T-helper 2 cell treated with Interferon-gamma antibody and Interleukin-4, amounts not matched to agents 100 ng/mL and 5 ng/mL, for 36 hours (primary cell): ENCODE measurements at regions not wholly inside any gene's neighbourhood (a gene's known extent, or its start where the extent isn't known, plus 50 kb on each side); places are given as distances from the start of the nearest gene placed in this dataset.

Source experiments
- intact Hi-C: fragments of 100-400 bp; cut with micrococcal nuclease; formaldehyde crosslinking; loops from one replicate; pipeline ENCODE4 v1.15.1; 2023

GRCh38 chr16:27681681-27682080 is 131.7 kb downstream of the KATNIP start:
- intact Hi-C loops, result no loop called here

- intact Hi-C loops, result no loop called here
These were observed 134.1 kb downstream of the KATNIP start for GRCh38 chr16:27684047-27684446.

DNA sequence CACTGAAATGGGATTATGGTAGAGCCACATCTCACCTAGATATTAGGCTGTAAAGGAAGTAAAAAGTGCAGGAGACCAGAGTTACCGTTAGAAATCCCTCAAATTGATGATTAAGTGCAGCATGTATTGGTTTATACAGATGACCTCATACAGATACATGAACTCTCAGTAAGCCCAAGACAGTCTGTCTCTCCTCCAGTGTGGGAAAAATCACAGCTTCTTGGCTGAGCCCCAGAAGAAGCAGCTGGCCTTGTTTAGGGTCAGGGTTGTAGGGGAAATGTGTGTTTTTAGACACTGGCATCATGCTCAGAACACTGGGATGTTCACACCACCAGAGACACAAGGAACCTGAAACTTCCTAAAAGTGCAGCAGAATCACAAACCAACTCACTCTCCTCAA is 135.9 kb downstream of the KATNIP start:
- intact Hi-C loops, result no loop called here

- intact Hi-C loops, result no loop called here
These were observed 137.0 kb downstream of the KATNIP start for GRCh38 chr16:27686926-27687325.

GRCh38 chr16:27687605-27688004 is 137.7 kb downstream of the KATNIP start:
- intact Hi-C loops, result no loop called here

DNA sequence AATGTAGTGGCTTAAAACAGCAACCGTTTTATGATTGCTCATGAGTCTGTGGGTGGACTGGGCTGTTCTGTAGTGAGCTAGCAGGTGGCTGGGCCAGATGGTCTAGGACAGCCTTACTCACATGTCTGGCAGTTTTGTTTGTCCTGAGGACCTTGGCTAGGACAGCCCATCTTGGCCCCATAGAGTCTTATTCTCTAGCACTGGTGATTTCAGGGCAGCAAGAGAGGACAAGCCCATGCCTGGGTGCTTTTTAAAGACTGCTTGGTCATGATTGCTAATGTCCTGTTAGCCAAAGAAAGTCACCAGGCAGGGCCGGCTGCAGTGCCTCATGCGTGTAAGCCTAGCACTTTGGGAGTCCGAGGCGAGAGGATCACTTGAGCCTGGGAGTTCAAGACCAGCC is 139.8 kb downstream of the KATNIP start:
- intact Hi-C loops, result no loop called here

GRCh38 chr16:27690608-27691007 is 140.7 kb downstream of the KATNIP start:
- intact Hi-C loops, result no loop called here

GRCh38 chr16:27691721-27692120 is 141.8 kb downstream of the KATNIP start:
- intact Hi-C loops, result no loop called here

DNA sequence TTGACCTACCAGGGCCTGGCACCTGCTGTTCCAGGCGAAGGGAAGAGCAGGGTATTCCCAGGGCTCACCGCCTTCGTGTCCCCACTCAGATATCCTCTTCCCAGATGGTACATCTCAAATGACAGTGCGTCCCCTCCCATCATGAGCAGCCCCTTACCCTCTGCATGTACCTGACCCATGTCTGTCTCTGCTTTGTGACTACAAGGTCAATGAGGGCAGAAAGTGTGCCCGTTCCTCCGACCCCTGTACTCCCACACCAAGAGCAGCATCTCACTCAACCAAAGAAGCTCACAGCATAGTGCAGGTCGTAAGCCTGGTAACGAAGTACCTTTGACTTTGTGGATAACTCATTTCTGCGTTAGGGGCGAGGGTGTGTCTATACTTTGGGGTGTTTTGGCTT is 142.6 kb downstream of the KATNIP start:
- intact Hi-C loops, result no loop called here

DNA sequence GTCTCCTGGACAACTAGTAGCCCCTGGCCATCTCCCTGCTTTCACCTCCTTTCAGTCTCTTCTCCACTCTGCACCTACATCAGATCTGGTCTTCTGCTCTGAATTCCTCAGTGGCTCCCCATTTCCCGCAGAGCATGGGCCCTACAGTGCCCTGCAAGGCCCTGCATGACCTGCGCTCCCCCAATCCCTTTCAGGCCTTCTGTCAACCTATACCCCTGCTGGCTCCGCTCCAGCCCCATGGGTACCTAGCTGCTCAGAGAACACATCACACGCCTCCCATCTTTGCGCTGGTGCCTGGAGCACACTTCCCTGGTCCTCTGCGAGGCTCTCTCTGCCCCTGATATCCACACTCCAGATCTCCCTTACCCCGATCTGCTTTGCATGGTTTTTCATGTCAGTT is 145.2 kb downstream of the KATNIP start:
- intact Hi-C loops, result no loop called here

- intact Hi-C loops, result no loop called here
These were observed 148.3 kb downstream of the KATNIP start for GRCh38 chr16:27698266-27698665.

DNA sequence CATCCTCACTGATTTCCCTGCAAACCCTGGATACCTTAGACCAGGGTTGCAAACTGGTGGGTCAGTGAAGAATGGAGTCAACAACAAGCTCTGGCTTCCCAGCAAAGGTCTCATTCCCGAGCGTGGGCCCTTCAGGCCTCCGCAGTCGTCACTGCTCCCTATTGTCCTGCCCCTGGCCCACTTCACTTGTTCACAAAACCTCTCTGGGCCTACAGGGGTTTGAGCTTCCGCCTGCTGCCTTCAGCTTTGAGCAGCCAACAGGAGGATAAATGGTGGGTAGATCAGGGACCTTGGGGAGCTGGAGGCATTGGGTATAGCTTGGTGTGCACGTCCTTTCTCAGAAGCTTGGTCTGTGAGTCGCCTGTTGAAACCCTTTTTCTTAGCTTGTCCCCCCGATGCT is 148.8 kb downstream of the KATNIP start:
- intact Hi-C loops, result no loop called here

GRCh38 chr16:27699540-27699939 is 149.6 kb downstream of the KATNIP start:
- intact Hi-C loops, result no loop called here

DNA sequence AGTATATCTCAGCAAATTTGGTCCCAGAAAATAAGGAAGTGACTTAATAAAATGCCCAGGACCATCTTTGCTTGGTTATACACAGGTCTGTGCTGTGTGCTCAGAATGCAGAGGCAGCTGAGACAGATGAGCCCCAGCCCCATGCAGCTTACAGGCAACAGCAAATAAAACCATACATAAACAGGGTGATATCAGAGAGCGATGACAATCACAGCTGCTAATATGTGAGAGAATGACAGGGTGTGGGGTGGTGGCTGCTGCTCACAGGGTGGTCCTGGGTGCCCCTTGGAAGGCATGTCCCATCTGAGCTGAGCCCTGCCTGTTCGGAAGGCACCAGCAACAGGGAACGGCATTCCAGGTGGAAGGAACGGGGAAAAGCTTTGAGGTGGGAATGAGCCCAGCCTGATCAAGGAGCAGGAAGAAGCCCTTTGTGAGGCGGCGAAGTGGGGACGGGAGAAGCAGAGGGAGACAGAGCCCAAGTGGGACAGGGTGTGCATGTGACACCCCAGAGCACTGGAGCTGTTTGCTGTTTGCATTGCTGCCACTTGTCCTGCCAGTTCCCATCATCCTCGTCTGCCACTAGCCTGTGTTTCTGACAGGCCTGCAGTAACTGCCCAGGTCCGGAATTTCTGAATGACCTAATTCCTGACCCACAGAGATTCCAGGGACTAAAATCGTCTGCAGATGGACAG is 150.5 kb downstream of the KATNIP start:
- intact Hi-C loops, result no loop called here

- intact Hi-C loops, result no loop called here
These were observed 151.4 kb downstream of the KATNIP start for GRCh38 chr16:27701381-27701780.

GRCh38 chr16:27703121-27703520 is 153.2 kb downstream of the KATNIP start:
- intact Hi-C loops, result no loop called here

- intact Hi-C loops, result no loop called here
These were observed 153.6 kb downstream of the KATNIP start for GRCh38 chr16:27703545-27703944.

DNA sequence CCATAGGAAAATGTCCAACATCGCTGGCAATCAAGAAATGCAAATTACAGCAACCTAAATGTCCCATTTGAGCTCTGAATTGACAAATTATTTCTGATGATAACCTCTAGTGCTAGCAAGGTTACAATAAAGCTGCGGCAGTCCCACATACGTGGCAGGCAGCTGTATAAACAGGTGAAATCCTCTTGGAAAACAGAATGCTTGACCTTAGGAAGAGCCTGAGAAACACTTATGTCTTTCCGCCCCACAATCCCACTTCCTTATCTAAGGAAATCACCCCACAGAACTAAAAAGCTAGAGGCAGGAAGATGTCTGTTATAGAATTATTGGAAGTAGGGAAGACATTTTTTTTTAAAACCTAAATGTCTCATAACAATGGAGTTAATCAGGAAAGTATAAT is 154.3 kb downstream of the KATNIP start:
- intact Hi-C loops, result no loop called here

- intact Hi-C loops, result no loop called here
These were observed 156.4 kb downstream of the KATNIP start for GRCh38 chr16:27706156-27706865.

GRCh38 chr16:27706866-27707685 is 157.1 kb downstream of the KATNIP start:
- intact Hi-C loops, result no loop called here

DNA sequence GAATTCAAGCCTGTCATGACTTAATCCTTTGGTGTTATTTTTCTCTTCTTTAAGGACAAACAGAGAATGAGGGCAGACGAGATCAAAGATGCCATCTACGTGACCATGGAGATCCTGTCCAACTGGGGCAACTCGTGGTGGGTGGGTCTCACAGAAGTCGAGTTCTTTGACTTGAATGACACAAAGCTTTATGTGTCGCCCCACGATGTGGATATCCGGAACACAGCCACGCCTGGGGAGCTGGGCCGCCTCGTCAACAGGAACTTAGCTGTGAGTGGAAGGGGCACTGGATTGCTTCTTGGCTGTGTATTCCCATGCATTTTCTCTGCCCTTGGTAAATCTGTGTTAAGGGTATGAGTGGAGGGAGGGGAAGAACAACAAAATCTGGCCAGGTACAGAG is 158.7 kb downstream of the KATNIP start:
- intact Hi-C loops, result no loop called here

DNA sequence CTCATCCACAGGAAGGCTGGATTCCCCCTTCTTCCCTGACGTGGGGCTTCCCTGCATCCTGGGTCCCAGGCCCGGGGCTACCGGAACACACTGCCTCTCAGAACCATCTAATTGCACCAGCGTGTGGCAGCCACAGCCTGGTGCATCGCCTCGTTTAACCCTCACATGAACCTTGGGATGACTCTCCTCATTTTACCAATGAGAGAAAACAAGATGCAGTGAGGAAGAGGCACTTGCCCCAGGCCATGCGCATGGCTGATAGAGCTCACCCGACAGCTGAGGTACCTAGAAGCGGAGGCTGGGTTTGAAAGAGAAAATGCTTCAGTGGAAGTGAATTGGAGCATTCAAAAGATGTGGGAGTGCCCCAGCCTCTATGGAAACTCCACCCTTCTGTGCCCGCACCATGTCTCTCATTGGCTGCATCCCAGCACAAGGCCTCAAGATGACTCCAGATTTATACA is 162.3 kb downstream of the KATNIP start:
- intact Hi-C loops, result no loop called here
